NCI-H1092 treated with DMSO at 0.1 percent for 48 hours (cell line): ENCODE measurements at regions not wholly inside any gene's neighbourhood (a gene's known extent, or its start where the extent isn't known, plus 50 kb on each side); places are given as distances from the start of the nearest gene placed in this dataset.

Source experiments
- DNase-seq: peaks from one replicate; lab custom pipeline; 2025; lab: John Stamatoyannopoulos, UW

DNA sequence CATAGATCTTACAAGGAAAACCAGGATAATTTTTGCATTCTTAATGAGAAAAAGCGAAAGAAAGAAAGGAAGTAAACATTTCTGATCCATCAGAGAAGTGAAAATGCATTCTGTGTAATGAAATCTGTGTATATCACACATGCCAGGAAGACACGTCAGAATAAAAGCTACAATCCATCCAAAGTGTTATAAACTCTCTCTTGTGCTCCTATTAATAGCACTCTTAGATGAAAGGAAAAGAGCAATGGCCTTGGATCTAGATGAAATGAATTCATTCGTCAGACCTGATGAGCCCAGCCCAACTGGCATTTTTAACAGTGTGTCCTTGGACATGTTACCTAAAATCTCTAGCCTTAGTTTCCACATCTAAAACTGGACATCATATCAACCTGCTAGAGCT is 885.5 kb downstream of the CDH11 start:
- DNase-seq = no peak

- no peak for DNase-seq
Measured at GRCh38 chr16:64234200-64234599, 887.7 kb downstream of the CDH11 start.

DNA sequence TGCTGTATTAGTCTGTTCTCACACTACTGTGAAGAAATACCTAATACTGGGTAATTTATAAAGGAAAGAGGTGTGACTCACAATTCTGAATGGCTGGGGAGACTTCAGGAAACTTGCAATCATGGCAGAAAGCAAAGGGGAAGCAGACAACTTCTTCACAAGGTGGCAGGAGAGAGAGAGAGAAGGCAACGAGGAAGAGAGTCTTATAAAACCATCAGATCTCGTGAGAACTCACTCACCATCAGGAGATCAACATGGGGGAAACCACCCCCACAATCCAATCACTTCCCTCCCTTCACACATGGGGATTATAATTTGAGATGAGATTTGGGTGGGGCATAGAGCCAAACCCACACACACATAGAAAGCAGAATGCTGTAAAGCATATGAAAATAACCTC is 896.2 kb downstream of the CDH11 start:
- no peak for DNase-seq

- no peak for DNase-seq
Measured at GRCh38 chr16:64225036-64225435, 896.8 kb downstream of the CDH11 start.

DNA sequence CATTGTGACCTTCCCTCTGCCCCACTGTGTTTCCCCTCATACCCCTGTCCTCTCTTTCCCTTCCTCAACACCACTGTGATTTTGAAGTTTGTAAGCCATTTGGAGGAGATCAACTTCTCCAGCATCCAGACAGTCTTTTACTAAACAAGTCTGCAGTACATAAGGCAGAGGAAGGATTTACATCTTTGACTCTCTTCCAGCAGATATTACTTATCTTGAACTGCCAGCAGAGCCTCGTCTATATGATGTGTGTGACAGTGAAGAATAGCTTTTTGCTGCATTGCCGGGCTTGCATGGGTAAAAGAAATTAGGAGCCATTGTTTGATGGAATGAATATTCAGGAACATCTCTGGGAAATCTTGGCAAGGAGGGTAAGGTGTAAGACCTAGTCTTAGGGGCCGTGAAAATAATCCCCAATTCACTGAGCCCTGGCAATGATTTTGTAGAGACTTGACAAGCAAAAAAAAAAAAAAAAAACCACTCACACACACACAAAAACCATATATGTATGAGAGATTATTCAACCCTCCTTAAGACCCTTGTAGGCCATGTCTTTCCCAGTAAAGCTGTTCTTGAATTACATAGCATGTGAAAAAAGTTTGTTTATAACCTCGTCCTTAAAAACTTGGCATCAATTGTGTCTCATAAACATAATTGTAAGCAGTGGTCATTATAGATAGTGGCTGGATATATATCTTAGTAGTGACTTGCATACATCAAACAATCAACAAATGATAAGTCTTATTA is 903.9 kb downstream of the CDH11 start:
- DNase-seq = no peak

- no peak for DNase-seq
Measured at GRCh38 chr16:64215730-64216129, 906.1 kb downstream of the CDH11 start.

- DNase-seq = no peak
Measured at GRCh38 chr16:64211331-64211730, 910.5 kb downstream of the CDH11 start.

GRCh38 chr16:64206862-64207261 is 915.0 kb downstream of the CDH11 start:
- DNase-seq = no peak

DNA sequence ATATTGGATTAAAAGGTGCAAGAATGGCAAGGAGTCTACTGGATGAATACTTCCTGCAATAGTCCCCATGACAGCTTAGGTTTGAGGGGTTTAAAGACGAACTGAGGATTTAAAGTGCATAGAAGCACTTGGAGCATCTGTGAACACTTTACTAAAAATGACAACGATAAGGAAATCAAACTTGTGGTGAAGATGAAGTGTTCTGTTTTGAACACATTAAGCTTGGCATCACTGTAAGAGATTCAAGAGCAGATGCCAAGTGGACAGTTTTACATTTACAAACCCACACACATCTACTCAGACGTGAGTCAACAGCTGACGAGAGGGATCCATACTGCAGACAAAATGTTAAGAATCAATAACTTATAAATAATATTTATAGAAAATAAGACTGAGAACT is 918.7 kb downstream of the CDH11 start:
- no peak for DNase-seq

DNA sequence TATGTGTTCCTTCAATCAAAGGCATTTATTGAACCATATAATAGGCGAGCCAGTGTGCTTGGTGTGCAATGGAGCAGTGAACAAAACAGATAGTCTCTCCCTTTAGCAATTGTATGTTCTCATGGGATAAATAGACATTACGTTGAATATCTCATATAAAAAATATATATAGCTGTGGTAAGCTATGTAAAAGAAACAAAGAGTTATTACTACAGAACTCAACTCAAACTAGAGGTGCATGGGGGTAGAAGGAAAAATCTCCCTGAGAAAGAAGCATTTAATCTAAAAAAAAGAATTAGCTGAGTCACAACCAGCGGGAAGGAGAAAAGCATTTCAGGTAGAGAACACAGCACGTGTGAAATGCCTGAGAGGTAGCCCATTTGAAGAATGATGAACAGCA is 919.3 kb downstream of the CDH11 start:
- DNase-seq = no peak

- DNase-seq = no peak
Measured at GRCh38 chr16:64196444-64196843, 925.4 kb downstream of the CDH11 start.

GRCh38 chr16:64185954-64186353 is 935.9 kb downstream of the CDH11 start:
- DNase-seq = no peak

DNA sequence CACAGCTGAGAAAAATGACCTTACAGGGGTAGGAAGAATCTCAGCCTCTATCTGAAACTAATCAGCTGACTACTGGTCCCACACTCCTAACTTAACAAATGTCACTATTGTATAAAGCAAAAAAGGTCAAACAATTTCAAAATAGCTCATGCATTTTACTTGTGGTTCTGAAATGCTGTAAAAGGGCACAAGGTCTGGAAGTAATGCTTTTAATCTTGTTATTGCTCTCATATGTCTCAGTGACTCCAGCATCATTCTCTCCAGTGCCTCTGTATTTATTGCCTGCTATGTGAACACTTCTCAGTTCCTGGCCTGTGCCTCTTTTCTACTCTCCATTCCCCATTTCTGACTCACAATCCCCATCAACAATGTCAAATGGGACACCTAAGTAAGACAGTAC is 937.7 kb downstream of the CDH11 start:
- DNase-seq = no peak

DNA sequence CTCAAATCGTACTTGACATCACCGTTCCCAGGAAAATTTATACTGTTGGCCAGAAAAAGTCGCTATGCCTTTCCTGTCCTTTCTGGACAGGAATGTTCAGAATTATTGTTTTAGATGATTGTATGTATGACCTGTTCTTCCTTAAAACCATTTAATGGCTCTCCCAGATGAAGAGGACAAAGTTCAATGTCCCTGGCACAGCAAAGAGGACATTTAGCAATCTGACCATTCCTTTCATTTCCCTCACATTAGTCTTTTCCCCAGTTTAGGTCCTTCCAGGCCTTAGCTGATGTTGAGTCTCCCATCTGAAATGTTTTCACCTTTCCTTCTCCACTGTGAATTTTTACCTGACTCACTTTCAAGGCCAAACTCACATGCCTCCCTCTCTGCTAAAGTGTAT is 938.9 kb downstream of the CDH11 start:
- DNase-seq = no peak

DNA sequence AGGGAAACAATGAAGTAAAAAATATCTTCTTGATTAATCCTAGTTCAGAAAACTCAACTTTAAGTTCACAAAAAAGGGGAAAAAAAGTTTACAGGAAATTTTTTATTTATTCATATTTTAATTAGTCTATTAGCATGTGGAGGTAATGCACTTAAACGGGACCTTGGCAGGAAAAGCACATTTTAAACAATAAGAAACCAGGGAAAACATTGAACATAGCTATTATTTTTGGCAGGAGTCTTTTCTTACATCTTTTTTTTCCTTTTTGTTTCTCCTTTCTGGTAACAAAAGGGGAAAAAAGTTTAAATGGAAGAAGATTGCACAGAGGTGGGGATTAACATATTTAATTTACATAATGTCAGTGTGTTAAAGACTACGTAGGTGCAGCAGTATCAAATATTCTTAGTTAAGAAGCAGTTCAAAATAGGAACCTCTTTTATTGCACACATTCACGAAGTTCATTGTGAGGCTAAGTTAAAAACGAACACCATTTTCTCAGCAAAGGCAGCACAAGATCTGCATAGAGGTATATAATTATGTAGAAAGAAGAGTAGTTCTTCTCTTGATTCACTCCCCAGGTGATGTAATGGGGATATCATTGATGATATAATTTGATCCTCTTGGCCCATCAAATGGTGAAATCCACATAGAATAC is 940.5 kb downstream of the CDH11 start:
- DNase-seq = no peak

DNA sequence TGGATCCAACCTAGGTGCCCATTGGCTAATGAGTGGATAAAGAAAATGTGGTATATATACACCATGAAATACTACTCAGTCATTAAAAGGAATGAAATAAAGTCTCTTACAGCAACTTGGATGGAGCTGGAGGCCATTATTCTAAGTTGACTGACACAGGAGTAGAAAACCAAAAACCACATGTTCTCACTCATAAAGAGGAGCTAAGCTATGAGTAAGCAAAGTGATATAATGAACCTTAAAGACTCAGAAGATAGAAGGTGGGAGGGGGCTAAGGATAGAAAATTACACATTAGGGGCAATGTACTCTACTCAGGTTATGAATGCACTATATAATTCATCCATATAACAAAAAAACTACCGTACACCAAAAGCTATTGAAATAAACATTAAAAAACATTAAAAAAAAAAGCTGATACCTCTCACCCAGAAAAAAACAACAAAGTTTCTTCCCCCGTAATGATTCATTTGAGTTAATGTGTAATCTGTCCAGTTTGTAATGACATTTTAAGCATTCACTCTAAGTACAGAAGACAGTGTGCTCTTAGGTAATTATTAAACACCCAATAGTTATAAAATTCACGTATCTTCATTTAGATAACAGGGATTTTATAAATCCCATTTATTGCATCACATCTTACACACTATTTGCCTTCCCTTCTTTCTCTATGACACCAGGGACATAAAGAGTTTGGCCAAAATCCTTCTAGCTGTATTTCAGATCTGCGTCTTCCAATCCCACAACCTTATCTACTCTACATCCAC is 941.5 kb downstream of the CDH11 start:
- DNase-seq = no peak

- no peak for DNase-seq
Measured at GRCh38 chr16:64174327-64174726, 947.5 kb downstream of the CDH11 start.

- no peak for DNase-seq
Measured at GRCh38 chr16:64172652-64173051, 949.2 kb downstream of the CDH11 start.

DNA sequence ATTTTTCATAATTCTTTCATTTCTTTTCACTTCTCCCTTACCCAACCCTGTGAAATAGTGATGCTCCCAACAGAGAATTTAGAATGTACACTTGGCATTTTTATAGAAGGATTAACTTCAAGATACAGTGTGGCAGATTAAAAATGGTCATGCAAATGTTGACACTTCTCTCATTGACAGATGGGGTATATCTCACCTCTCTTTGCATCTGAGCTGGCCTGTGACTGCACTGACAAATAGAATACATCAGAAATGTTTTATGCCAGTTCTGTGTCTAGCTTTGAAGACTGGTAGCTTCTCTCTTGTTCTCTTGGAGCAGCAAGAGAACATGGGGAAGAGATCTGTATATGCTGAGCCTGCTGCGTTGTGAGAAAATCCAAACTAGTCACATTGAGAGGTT is 949.6 kb downstream of the CDH11 start:
- DNase-seq = no peak

DNA sequence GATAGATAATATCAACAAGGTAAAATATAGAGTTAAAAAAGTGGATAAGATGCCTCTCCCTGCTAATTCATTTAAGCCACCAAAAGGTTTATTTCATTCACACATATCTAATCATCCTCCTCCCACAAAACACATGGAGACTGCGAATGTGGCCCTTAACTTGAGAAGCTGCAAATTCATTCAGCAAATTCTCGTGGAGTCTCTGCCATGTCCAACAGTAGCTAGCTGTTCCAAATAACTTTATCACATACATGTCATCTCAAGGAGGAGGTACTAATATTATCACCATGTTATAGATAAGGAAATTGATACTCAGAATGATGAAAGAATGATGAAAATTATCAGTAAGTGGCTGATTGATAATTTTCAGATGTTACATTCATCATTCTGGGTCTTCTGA is 950.2 kb downstream of the CDH11 start:
- no peak for DNase-seq

GRCh38 chr16:64168371-64168770 is 953.5 kb downstream of the CDH11 start:
- no peak for DNase-seq

DNA sequence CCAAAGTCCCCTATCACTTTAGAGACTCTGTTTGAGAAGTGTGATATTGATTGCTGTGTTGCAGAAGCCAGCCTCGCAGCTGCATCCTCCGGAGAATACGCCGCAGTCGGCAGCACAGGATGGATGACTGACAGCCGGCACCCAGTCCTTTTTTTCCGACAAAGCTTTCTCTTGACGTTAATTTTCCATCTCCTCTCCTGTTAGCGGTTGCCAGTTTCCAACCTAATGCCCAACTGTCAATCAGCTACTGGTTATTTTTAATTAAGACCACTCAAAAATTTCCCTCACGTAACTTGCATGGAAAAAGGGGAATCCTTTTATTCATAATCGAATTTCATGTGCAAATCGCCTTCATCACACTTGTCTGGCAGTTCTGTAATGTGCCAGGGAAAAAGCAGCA is 953.9 kb downstream of the CDH11 start:
- no peak for DNase-seq

DNA sequence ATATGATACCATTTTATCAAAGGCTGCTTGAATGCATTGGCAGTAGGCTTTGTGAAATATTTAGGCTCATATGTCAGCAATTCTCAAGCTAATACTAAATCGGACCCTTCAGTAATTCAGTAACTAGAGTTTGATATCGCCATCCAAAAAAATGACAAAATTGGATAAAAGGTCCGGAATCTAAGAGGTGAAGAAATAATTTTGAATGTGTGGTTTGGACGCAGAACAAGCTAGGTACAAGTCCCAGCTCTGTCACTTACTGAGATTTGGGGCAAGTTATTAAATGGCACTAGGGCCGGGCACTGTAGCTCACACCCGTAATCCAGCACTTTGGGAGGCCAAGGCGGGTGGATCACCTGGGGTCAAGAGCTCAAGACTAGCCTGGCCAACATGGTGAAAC is 956.5 kb downstream of the CDH11 start:
- DNase-seq = no peak
